Esophagus squamous epithelium (tissue), 4 donors: ENCODE measurements at regions not wholly inside any gene's neighbourhood (a gene's known extent, or its start where the extent isn't known, plus 50 kb on each side); places are given as distances from the start of the nearest gene placed in this dataset.

Experiments
- CTCF ChIP-seq, 6 experiments: fragments of 450-650 bp in 4 of 6; fragments of 200-600 bp in 2 of 6; sonication (generic) in 2 of 6; IDR thresholded peaks; one replicate each; pipeline ENCODE4 v1.5.1; 2016 to 2019; ENCODE audit warnings: antibody characterized with exemption in 6 of 6, mild to moderate bottlenecking in 4 of 6, moderate library complexity in 4 of 6
- POLR2A ChIP-seq, 4 donors: fragments of 450-650 bp; IDR thresholded peaks; one replicate each; pipeline ENCODE4 v1.6.1; 2017; ENCODE audit warnings: antibody characterized with exemption in 4 of 4, mild to moderate bottlenecking in 4 of 4, moderate library complexity in 3 of 4

- TF ChIP-seq CTCF (IDR thresholded peaks at IDR 0.05) (no peak), POLR2A (IDR thresholded peaks at IDR 0.05) (no peak)
These were observed 147.1 kb upstream of the RALGAPA2 start for GRCh38 chr20:20859510-20859909.
